ENCODE measurements at regions not wholly inside any gene's neighbourhood (a gene's known extent, or its start where the extent isn't known, plus 50 kb on each side); places are given as distances from the start of the nearest gene placed in this dataset.

DNA sequence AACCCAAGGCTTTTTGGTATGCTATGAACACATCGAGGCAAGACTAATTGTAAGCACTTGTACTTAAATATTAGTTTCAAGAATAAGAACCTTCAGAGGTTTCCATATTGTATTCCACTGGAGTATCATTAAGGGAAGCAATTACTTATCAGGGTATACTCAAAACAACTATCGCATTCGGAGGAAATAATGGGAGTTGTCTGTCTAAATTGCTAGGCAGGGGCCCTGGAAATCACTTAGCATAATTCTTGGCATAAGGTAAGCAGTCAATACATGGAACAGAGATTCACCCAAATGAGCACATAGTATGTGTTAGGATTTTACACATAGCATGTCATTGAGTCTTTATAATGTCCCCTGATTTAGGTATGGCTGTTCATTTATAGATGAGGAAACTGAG lies 249.4 kb downstream of the DHX15 start (continued):
- TF ChIP-seq, protein P1, sequence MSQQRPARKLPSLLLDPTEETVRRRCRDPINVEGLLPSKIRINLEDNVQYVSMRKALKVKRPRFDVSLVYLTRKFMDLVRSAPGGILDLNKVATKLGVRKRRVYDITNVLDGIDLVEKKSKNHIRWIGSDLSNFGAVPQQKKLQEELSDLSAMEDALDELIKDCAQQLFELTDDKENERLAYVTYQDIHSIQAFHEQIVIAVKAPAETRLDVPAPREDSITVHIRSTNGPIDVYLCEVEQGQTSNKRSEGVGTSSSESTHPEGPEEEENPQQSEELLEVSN (IDR thresholded peaks at IDR 0.05; ENCODE audit: borderline replicate concordance, low read depth), result no peak
- TF ChIP-seq SREBF2 (IDR thresholded peaks at IDR 0.05), result no peak

- no peaks in the 10 kb centered on the region for H3K4me1 ChIP-seq
- no peak overlapping the region for H3K4me3 ChIP-seq
- ChIA-PET CTCF (interaction anchor here (0.6 kb wide), 1 partner anchor 809 kb away, joined by 3 read pairs; no protein-coding TSS in a partner anchor), POLR2A (no interaction called here)
- FAIRE-seq (no peak), DNase-seq (ENCODE audit: low read depth in 1 of 2, low spot score in 1 of 2) (no peak), ATAC-seq (no peak)
- no peak for TF ChIP-seq EHF (CRISPR knock-in tag; IDR thresholded peaks at IDR 0.05)
- TF ChIP-seq EP300 (IDR thresholded peaks at IDR 0.05), result no peak
- TF ChIP-seq POLR2AphosphoS2 (conservative IDR thresholded peaks at IDR 0.05; ENCODE audit: low read length), result no peak
- TF ChIP-seq TP53 (CRISPR knock-in tag; IDR thresholded peaks at IDR 0.05), result no peak
- TF ChIP-seq GATA3 (IDR thresholded peaks at IDR 0.05; ENCODE audit: borderline replicate concordance), result no peak
- no peak for TF ChIP-seq FOXS1 (CRISPR knock-in tag; IDR thresholded peaks at IDR 0.05)
- no peak for TF ChIP-seq CEBPB (IDR thresholded peaks at IDR 0.05)
- TF ChIP-seq SMC3 (IDR thresholded peaks at IDR 0.05), result no peak
- TF ChIP-seq MYC (IDR thresholded peaks at IDR 0.05; ENCODE audit: borderline replicate concordance, low read length), result no peak
- TF ChIP-seq RFX5 (IDR thresholded peaks at IDR 0.05), result no peak
- no peak overlapping the region for H3K4me2 ChIP-seq
- H3K27ac ChIP-seq, result no peak overlapping the region
- H3K9me3 ChIP-seq, result no peaks in the 10 kb centered on the region
Measured at GRCh38 chr4:24330573-24330972, 253.8 kb downstream of the DHX15 start.

GRCh38 chr4:24330172-24330571 lies 254.2 kb downstream of the DHX15 start:
- no peak overlapping the region for H3K27ac ChIP-seq
- CTCF ChIA-PET, result interaction anchor here (0.6 kb wide), 1 partner anchor 809 kb away, joined by 3 read pairs; no protein-coding TSS in a partner anchor
- no peak for TF ChIP-seq CBX2 (IDR thresholded peaks at IDR 0.05; ENCODE audit: borderline replicate concordance, low read depth)
- TF ChIP-seq FOSL2 (IDR thresholded peaks at IDR 0.05), result no peak
- no peak for TF ChIP-seq FOSL2 (CRISPR knock-in tag; IDR thresholded peaks at IDR 0.05)
- no peak for TF ChIP-seq MAFK (IDR thresholded peaks at IDR 0.05; ENCODE audit: partially characterized antibody)
- no peak for TF ChIP-seq NFE2L2 (conservative IDR thresholded peaks at IDR 0.05; ENCODE audit: low read length)
- no peak for TF ChIP-seq MAZ (IDR thresholded peaks at IDR 0.05; ENCODE audit: borderline replicate concordance, low read depth, low read length)
- TF ChIP-seq KDM1A (IDR thresholded peaks at IDR 0.05; ENCODE audit: low read depth), result no peak
- TF ChIP-seq CBX8 (IDR thresholded peaks at IDR 0.05), result no peak
- TF ChIP-seq, protein P2, sequence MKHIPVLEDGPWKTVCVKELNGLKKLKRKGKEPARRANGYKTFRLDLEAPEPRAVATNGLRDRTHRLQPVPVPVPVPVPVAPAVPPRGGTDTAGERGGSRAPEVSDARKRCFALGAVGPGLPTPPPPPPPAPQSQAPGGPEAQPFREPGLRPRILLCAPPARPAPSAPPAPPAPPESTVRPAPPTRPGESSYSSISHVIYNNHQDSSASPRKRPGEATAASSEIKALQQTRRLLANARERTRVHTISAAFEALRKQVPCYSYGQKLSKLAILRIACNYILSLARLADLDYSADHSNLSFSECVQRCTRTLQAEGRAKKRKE (CRISPR knock-in tag; IDR thresholded peaks at IDR 0.05; ENCODE audit: low read depth), result no peak
- WGBS (ENCODE audit: missing lambda C conversion rate), result 3% methylated on average over 4 of the region's 4 CpGs
- ATAC-seq (no peak), FAIRE-seq (no peak), DNase-seq (ENCODE audit: low read depth in 1 of 2, low spot score in 1 of 2) (no peak)
- no peak overlapping the region for H3K4me3 ChIP-seq
- H3K9me3 ChIP-seq, result no peaks in the 10 kb centered on the region
- no peaks in the 10 kb centered on the region for H3K4me1 ChIP-seq
- no peak overlapping the region for H3K4me2 ChIP-seq
- POLR2A ChIA-PET, result no interaction called here

GRCh38 chr4:24328711-24329110 lies 255.6 kb downstream of the DHX15 start:
- Histone ChIP-seq H3K27ac (no peak overlapping the region), H3K4me3 (no peak overlapping the region), H3K9me3 (no peaks in the 10 kb centered on the region), H3K4me1 (no peaks in the 10 kb centered on the region), H3K4me2 (no peak overlapping the region)
- no peak for TF ChIP-seq RCOR1 (IDR thresholded peaks at IDR 0.05; ENCODE audit: low read depth, low read length)
- no peak for TF ChIP-seq KDM1A (IDR thresholded peaks at IDR 0.05; ENCODE audit: low read depth)
- TF ChIP-seq, protein P1 (IDR thresholded peaks at IDR 0.05; ENCODE audit: borderline replicate concordance, low read depth), result no peak
- no peak for TF ChIP-seq MYC (IDR thresholded peaks at IDR 0.05; ENCODE audit: borderline replicate concordance, low read length)
- TF ChIP-seq MAFK (IDR thresholded peaks at IDR 0.05; ENCODE audit: partially characterized antibody), result no peak
- no peak for FAIRE-seq
- no peak for ATAC-seq
- 36% methylated on average over 6 of the region's 7 CpGs for WGBS (ENCODE audit: missing lambda C conversion rate)
- CTCF ChIA-PET, result no interaction called here
- DNase-seq (ENCODE audit: low read depth in 1 of 2, low spot score in 1 of 2), result no peak
- POLR2A ChIA-PET, result no interaction called here

All from A549 (cell line).